Putamen (tissue), 1 donor: ENCODE measurements at regions not wholly inside any gene's neighbourhood (a gene's known extent, or its start where the extent isn't known, plus 50 kb on each side); places are given as distances from the start of the nearest gene placed in this dataset.
"Not testable (repeated sequence)": the region's sequence is repeated elsewhere in the genome, so short reads cannot be mapped to it uniquely, and the experiment has no call there.

Experiments used
- DNase-seq: peaks from one replicate; pipeline ENCODE4 v3.0.0-alpha.2; 2016; ENCODE audit warnings: low spot score

DNA sequence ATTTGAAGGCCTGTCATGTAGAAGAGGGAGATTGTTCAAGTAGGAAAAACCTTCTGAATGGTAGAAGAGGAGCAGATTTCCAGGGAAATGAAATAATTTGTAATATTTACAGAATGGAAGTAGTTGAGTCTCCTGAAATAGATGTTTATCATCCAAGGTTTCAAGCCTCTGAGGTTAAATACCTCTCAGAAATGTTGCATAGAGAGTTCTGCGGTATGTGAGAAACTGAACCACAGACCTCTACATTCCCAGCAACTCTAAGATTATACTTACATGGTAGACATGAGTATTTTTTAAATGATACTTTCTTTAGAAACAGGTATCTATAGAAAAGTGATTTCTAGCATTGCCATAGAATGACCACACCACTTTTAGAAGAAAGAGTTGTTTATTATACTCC lies 379.8 kb upstream of the FANCL start:
- no peak for DNase-seq

GRCh38 chr2:58620093-58620492 lies 379.0 kb upstream of the FANCL start:
- DNase-seq: no peak

- DNase-seq: no peak
Measured at GRCh38 chr2:58616961-58617360, 375.8 kb upstream of the FANCL start.

DNA sequence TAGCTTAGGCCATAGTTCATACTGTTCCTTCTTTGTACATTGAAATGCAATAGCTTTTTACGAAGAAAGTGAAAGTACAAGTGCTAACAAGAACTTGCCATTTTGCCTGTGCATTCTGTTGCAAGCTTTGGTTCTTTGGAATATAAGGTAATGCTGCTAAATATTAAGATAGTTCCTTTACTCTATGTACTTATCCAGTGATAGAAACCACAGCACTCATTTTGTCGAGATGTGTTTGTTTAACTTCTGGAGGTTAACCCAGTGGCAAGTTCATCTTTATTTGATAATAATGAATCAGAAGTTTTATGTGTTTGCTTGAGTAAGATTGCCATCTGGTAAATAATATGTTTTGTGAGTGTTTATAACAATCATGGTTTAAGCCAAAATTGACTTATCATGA lies 373.1 kb upstream of the FANCL start:
- DNase-seq: no peak

DNA sequence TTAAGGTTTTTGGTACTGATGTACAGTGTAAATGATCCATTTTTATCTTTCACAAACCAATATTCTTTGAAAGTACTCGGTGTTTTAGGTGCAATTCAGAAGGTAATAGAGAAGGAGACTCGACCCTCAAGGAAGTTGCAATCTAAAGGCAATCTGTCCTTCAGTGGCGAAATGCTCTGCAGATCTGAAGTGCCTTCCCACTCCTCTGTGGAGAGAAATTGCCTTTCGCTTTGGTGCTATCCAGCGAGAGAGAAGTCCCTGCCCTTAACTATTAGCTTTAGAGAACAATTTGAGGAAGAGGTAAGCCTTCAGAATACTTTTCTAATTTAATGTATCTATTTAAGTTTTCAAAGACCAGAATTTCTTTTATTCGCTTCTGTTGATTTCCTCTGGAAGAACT lies 371.8 kb upstream of the FANCL start:
- DNase-seq: no peak

DNA sequence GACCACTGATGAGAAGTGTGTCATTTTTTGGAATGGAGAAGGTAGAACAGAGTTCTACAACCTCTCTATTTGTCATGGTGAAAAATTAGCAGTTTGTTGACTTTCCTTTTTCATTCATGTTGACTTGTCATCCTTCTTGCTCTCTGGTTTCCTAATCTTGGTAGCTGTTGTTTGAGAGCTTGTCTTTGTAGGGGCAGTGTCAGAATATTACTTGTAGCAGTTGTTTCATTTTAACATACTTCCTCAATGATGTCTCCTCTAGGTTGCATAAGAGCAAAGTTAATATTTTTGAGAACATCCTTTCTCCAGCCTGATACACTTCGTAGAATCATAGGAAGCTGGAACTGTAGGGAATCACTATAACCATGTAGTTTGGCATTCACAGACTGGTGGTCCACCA lies 368.2 kb upstream of the FANCL start:
- no peak for DNase-seq

- DNase-seq: no peak
Measured at GRCh38 chr2:58608146-58608545, 367.0 kb upstream of the FANCL start.

GRCh38 chr2:58607448-58607847 lies 366.3 kb upstream of the FANCL start:
- DNase-seq: no peak

DNA sequence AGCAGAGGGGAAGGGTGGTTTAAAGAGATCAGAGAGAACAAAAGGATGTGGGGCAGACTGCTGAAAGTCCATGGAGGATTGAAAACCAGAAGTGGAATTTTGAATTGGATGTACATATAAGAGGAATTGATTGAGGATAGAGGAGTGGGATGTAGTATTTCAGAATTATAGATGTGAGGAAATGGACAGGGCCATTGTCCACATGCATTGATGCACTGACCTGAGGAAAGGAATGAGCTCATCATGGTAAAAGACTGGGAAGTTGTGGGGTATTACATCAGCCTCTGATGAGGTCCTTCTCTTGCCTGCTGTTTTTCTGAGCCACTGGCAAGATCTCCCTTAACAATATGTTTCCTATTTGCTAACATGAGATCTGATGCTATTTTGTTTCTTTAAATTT lies 365.7 kb upstream of the FANCL start:
- DNase-seq: no peak

GRCh38 chr2:58604096-58604495 lies 363.0 kb upstream of the FANCL start:
- DNase-seq: no peak

- DNase-seq: no peak
Measured at GRCh38 chr2:58601017-58601416, 359.9 kb upstream of the FANCL start.

GRCh38 chr2:58598171-58598570 lies 357.0 kb upstream of the FANCL start:
- no peak for DNase-seq

GRCh38 chr2:58595714-58596113 lies 354.6 kb upstream of the FANCL start:
- no peak for DNase-seq

DNA sequence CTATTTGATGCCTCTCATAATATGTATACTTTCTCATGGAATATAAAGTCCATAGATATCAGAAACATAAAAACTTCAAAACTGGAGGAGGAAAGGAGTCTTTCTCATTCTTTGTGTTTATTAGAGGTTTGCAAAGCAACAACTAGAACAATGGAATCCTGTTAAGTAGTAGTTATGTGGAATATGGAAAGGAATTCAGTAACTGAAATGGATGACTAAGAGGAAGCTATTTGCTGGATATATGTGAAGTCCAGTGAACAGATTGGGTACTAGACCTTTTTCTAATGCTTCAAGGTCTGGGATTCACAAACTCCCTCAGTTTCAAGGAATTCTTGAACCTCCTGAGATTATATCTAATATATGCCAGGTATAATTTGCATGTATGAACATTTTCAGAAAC lies 353.6 kb upstream of the FANCL start:
- no peak for DNase-seq

GRCh38 chr2:58594175-58594574 lies 353.1 kb upstream of the FANCL start:
- DNase-seq: no peak

- not testable (repeated sequence) for DNase-seq
Measured at GRCh38 chr2:58586178-58586577, 345.1 kb upstream of the FANCL start.

DNA sequence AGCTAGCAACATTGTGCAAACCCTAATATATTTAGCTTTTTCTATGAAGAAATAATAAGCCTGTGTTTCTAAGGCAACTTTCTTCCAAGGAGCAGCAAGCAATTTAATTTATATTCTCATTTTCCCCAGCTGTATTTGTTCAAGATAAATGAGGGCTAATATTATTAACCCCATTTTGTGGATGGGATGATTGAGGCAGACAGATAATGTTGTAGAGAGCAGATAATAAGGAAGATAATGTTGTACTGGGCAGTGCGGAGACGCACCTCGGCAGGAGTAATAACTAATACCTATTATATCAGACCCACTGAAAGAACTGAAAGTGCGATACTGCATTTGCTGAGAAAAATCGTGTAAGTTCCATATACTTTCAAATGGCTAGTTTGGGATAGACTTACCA lies 344.1 kb upstream of the FANCL start:
- no peak for DNase-seq

- DNase-seq: no peak
Measured at GRCh38 chr2:58584606-58585118, 343.5 kb upstream of the FANCL start.

DNA sequence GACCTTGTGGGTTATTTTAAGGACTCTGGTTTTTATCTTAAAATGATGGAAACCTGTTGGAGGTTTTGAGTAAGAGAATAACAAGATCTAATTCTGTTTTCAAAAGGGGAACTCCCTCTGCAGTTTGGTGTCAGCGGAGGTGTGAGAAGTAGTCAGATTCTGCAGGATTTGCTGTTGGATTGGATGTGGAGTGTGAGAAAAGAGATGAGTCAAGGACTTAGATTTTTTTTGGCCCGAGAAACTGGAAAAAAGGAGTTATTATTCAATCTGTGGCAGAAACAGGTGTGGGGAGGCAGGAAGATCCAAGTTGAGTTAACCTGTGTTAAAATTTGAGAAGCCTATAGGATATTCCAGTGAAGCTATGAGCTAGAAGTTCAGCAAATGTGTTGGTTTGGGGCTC lies 337.2 kb upstream of the FANCL start:
- peak; percentile 74 for DNase-seq

DNA sequence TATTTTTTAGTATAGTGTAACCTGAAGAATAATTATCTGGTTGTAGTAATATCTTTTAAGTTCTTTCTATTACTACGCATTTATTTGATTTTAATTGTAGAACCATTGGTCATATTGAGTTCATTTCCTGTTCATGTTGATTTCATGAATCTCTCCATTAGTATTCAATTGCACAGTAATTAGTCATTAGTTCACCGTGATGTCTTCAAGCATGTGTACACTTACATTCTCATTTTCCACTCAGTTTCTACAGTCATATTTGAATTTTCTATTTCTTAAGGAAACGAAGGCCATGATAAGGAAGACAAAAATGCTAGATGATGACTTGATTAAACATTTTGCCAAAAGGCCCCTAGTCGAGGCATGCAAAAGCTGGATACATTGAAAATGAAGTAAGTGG lies 333.7 kb upstream of the FANCL start:
- no peak for DNase-seq

DNA sequence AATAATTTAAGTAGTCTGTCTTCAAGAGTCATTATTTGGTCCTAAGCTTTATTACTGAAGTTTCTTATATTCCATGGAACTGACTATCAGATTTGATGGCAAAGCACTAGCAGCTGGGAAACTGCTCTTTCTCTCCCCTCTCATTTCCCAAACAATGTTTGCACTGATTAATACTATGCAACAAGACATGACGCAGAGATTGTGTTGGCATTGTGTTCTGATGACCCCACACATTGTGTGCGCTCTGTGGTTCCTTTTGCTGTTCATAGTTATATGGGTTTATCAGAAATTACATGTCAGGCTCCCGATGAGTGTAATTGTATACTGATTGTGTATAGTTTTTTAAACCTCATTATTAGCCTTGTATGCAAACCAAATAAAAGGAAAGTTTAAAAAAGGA lies 331.6 kb upstream of the FANCL start:
- no peak for DNase-seq

DNA sequence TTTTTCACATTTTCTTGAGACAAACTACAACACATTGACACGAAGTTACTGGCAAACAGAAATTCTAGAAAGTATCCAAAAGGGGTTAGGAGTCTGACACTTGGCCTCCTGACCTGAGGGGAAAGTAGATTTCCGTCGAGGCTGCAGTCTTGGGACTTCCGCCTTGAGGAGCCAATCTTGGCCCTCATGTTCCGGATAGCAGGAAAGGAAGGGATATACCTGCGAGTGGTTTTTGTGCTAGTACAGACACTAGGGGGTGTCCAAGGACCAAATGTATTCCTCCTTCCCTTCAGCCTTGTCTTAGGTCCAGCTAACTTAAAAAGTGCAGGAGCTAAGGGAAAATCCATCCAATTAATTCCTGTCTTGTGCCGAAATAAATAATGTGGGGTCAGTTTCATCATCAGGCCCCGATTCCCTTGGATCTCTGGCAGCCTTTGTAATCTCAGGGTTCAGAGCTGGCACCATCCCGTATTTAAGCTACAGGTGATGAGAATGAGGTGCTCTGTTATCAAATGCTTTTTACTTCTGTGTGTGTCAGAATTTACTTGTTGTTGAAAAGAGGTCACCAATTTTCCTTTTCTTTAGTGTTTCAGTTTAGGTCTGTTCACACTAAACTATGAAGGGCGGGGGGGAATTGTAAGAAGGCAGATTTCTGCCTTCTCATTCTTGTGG lies 330.2 kb upstream of the FANCL start:
- peak; percentile 39 for DNase-seq

GRCh38 chr2:58569475-58570185 lies 328.5 kb upstream of the FANCL start:
- DNase-seq: no peak

GRCh38 chr2:58568901-58569300 lies 327.8 kb upstream of the FANCL start:
- DNase-seq: no peak
